SK-N-SH (cell line): ENCODE measurements at regions not wholly inside any gene's neighbourhood (a gene's known extent, or its start where the extent isn't known, plus 50 kb on each side); places are given as distances from the start of the nearest gene placed in this dataset.

ENCODE experiments used
- RAD21 ChIP-seq: IDR thresholded peaks from 2 replicates; pipeline ENCODE4 v1.6.1; 2012; ENCODE audit warnings: mild to moderate bottlenecking, low read length
- TEAD4 ChIP-seq: IDR thresholded peaks from 2 replicates; pipeline ENCODE4 v1.4.0; 2012; ENCODE audit warnings: mild to moderate bottlenecking, borderline replicate concordance; ENCODE audit not compliant: insufficient read depth

DNA sequence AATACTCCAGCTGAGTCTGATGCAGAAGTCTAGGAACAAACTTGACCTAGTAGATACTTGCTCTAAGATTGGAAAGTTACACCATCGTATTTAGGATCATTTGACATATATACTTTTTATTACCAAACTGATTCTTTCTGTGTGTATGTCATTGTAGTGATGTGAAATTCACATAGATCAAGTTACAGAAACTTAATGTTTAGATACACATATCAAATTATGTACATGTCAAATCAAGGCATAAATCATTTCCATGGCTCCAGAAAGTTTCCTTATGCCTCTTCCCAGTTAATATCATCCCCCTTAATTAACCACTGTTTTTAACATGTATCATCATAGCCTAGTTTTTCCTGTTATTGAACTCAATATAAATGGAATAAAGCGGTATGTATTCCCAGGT is 292.0 kb upstream of the CDH11 start:
- no peak for TF ChIP-seq RAD21
- no peak for TF ChIP-seq TEAD4
